ENCODE measurements at regions not wholly inside any gene's neighbourhood (a gene's known extent, or its start where the extent isn't known, plus 50 kb on each side); places are given as distances from the start of the nearest gene placed in this dataset.

- TF ChIP-seq ZBTB1 (tag by site-specific recombination; IDR thresholded peaks at IDR 0.05), result no peak
- CTCF ChIA-PET, result interaction anchor here (0.5 to 2.3 kb wide), 6 partner anchors 8 to 1009 kb away, joined by 3 to 7 read pairs (median 3); no protein-coding TSS in a partner anchor
These were observed 62.5 kb downstream of the MRPL36 start for GRCh38 chr5:1736889-1737711.

GRCh38 chr5:1736065-1736464 is 63.6 kb downstream of the MRPL36 start:
- Histone ChIP-seq H3K4me3 (ENCODE audit: low read depth, low read length) (no peak overlapping the region), H3K27ac (ENCODE audit: extremely low read depth, low read depth, low read length) (no peak overlapping the region), H3K9me3 (ENCODE audit: control insufficient read depth, insufficient read depth, low read depth, low read length) (peaks cover 7% of the 10 kb centered on the region; the same call in 1 of the 2 replicates), H3K36me3 (ENCODE audit: control insufficient read depth in 2 of 2, insufficient read depth in 1 of 2, low read length in 2 of 2) (no peaks in the 10 kb centered on the region), H3K4me1 (ENCODE audit: control insufficient read depth, insufficient read depth, low read length) (no peaks in the 10 kb centered on the region)
- CTCF ChIA-PET, result interaction anchor here (0.5 to 1.2 kb wide), 4 partner anchors 20 to 253 kb away, joined by 3 read pairs; no protein-coding TSS in a partner anchor
- TF ChIP-seq KLF17 (tag by site-specific recombination; IDR thresholded peaks at IDR 0.05) (no peak), BCL11B (tag by site-specific recombination; IDR thresholded peaks at IDR 0.05; ENCODE audit: low read depth) (no peak), GLIS1 (tag by site-specific recombination; IDR thresholded peaks at IDR 0.05) (no peak), ZNF660 (tag by site-specific recombination; IDR thresholded peaks at IDR 0.05) (no peak), ZNF514 (tag by site-specific recombination; IDR thresholded peaks at IDR 0.05) (no peak), ZBTB20 (tag by site-specific recombination; IDR thresholded peaks at IDR 0.05) (no peak)
- POLR2A ChIA-PET, result no interaction called here

More at GRCh38 chr5:1736889-1737711, 62.5 kb downstream of the MRPL36 start:
- Histone ChIP-seq H3K27ac (ENCODE audit: extremely low read depth, low read depth, low read length) (no peak overlapping the region), H3K4me1 (ENCODE audit: control insufficient read depth, insufficient read depth, low read length) (no peaks in the 10 kb centered on the region), H3K9me3 (ENCODE audit: control insufficient read depth, insufficient read depth, low read depth, low read length) (peaks cover 8% of the 10 kb centered on the region; the same call in 1 of the 2 replicates), H3K36me3 (ENCODE audit: control insufficient read depth in 2 of 2, insufficient read depth in 1 of 2, low read length in 2 of 2) (no peaks in the 10 kb centered on the region), H3K4me3 (ENCODE audit: low read depth, low read length) (no peak overlapping the region)
- POLR2A ChIA-PET, result no interaction called here

- Histone ChIP-seq H3K9me3 (ENCODE audit: control insufficient read depth, insufficient read depth, low read depth, low read length) (peaks cover under 1% of the 10 kb centered on the region; the same call in 1 of the 2 replicates), H3K36me3 (ENCODE audit: control insufficient read depth in 2 of 2, insufficient read depth in 1 of 2, low read length in 2 of 2) (no peaks in the 10 kb centered on the region), H3K4me3 (ENCODE audit: low read depth, low read length) (no peak overlapping the region), H3K4me1 (ENCODE audit: control insufficient read depth, insufficient read depth, low read length) (no peaks in the 10 kb centered on the region), H3K27ac (ENCODE audit: extremely low read depth, low read depth, low read length) (no peak overlapping the region)
- ChIA-PET POLR2A (no interaction called here), CTCF (interaction anchor here (0.6 to 1.2 kb wide), 3 partner anchors 28 to 349 kb away, joined by 3 read pairs; no protein-coding TSS in a partner anchor)
- TF ChIP-seq ZIC2 (tag by site-specific recombination; IDR thresholded peaks at IDR 0.05), result peak; percentile 69
- no peak for TF ChIP-seq PRDM10 (tag by site-specific recombination; IDR thresholded peaks at IDR 0.05)
These were observed 64.2 kb downstream of the MRPL36 start for GRCh38 chr5:1735320-1735970.

- no peak for TF ChIP-seq ZNF26 (tag by site-specific recombination; IDR thresholded peaks at IDR 0.05)
- Histone ChIP-seq H3K4me3 (ENCODE audit: low read depth, low read length) (no peak overlapping the region), H3K36me3 (ENCODE audit: control insufficient read depth in 2 of 2, insufficient read depth in 1 of 2, low read length in 2 of 2) (no peaks in the 10 kb centered on the region), H3K27ac (ENCODE audit: extremely low read depth, low read depth, low read length) (no peak overlapping the region), H3K4me1 (ENCODE audit: control insufficient read depth, insufficient read depth, low read length) (no peaks in the 10 kb centered on the region), H3K9me3 (ENCODE audit: control insufficient read depth, insufficient read depth, low read depth, low read length) (no peaks in the 10 kb centered on the region)
- POLR2A ChIA-PET, result no interaction called here
- CTCF ChIA-PET, result interaction anchor here (0.6 to 1.2 kb wide), 2 partner anchors 28 to 350 kb away, joined by 3 read pairs; no protein-coding TSS in a partner anchor
These were observed 64.7 kb downstream of the MRPL36 start for GRCh38 chr5:1734908-1735289.

Measured in HEK293 (cell line).